ENCODE measurements at regions not wholly inside any gene's neighbourhood (a gene's known extent, or its start where the extent isn't known, plus 50 kb on each side); places are given as distances from the start of the nearest gene placed in this dataset.

GRCh38 chr11:87421422-87421821 lies 383.7 kb downstream of the TMEM135 start:
- Mint-ChIP-seq H3K9me3 (no peaks in the 10 kb centered on the region), H3K4me1 (ENCODE audit: unreplicated experiment) (no peaks in the 10 kb centered on the region), H3K27ac (no peak overlapping the region), H3K36me3 (no peaks in the 10 kb centered on the region), H3K27me3 (peaks cover 11% of the 10 kb centered on the region), H3K4me3 (no peak overlapping the region)
- no peak for DNase-seq (ENCODE audit: extremely low spot score, unreplicated experiment)
- TF ChIP-seq CTCF (conservative IDR thresholded peaks at IDR 0.05), result peak; percentile 87

- H3K4me3 Mint-ChIP-seq, result no peak overlapping the region
- no peaks in the 10 kb centered on the region for H3K36me3 Mint-ChIP-seq
- peaks cover 10% of the 10 kb centered on the region for H3K27me3 Mint-ChIP-seq
- TF ChIP-seq CTCF (conservative IDR thresholded peaks at IDR 0.05), result no peak
- no peak for DNase-seq (ENCODE audit: extremely low spot score, unreplicated experiment)
- no peaks in the 10 kb centered on the region for H3K9me3 Mint-ChIP-seq
- no peak overlapping the region for H3K27ac Mint-ChIP-seq
- no peaks in the 10 kb centered on the region for H3K4me1 Mint-ChIP-seq (ENCODE audit: unreplicated experiment)
These were observed 380.2 kb downstream of the TMEM135 start for GRCh38 chr11:87417951-87418350.

GRCh38 chr11:87405843-87406242 lies 368.1 kb downstream of the TMEM135 start:
- H3K4me3 Mint-ChIP-seq, result no peak overlapping the region
- no peaks in the 10 kb centered on the region for H3K27me3 Mint-ChIP-seq
- no peaks in the 10 kb centered on the region for H3K4me1 Mint-ChIP-seq (ENCODE audit: unreplicated experiment)
- no peak overlapping the region for H3K27ac Mint-ChIP-seq
- no peak for TF ChIP-seq CTCF (conservative IDR thresholded peaks at IDR 0.05)
- DNase-seq (ENCODE audit: extremely low spot score, unreplicated experiment), result no peak
- no peaks in the 10 kb centered on the region for H3K9me3 Mint-ChIP-seq
- H3K36me3 Mint-ChIP-seq, result no peaks in the 10 kb centered on the region

- no peak overlapping the region for H3K27ac Mint-ChIP-seq
- DNase-seq (ENCODE audit: extremely low spot score, unreplicated experiment), result no peak
- no peak for TF ChIP-seq CTCF (conservative IDR thresholded peaks at IDR 0.05)
- H3K36me3 Mint-ChIP-seq, result no peaks in the 10 kb centered on the region
- no peaks in the 10 kb centered on the region for H3K4me1 Mint-ChIP-seq (ENCODE audit: unreplicated experiment)
- H3K27me3 Mint-ChIP-seq, result no peaks in the 10 kb centered on the region
- no peak overlapping the region for H3K4me3 Mint-ChIP-seq
- H3K9me3 Mint-ChIP-seq, result no peaks in the 10 kb centered on the region
These were observed 367.6 kb downstream of the TMEM135 start for GRCh38 chr11:87405356-87405755.

GRCh38 chr11:87401653-87402052 lies 363.9 kb downstream of the TMEM135 start:
- H3K27ac Mint-ChIP-seq, result no peak overlapping the region
- H3K4me3 Mint-ChIP-seq, result no peak overlapping the region
- H3K4me1 Mint-ChIP-seq (ENCODE audit: unreplicated experiment), result no peaks in the 10 kb centered on the region
- DNase-seq (ENCODE audit: extremely low spot score, unreplicated experiment), result no peak
- H3K9me3 Mint-ChIP-seq, result no peaks in the 10 kb centered on the region
- no peak for TF ChIP-seq CTCF (conservative IDR thresholded peaks at IDR 0.05)
- H3K27me3 Mint-ChIP-seq, result no peaks in the 10 kb centered on the region
- no peaks in the 10 kb centered on the region for H3K36me3 Mint-ChIP-seq

- Mint-ChIP-seq H3K4me1 (ENCODE audit: unreplicated experiment) (no peaks in the 10 kb centered on the region), H3K27ac (no peak overlapping the region), H3K27me3 (no peaks in the 10 kb centered on the region), H3K4me3 (no peak overlapping the region), H3K36me3 (no peaks in the 10 kb centered on the region), H3K9me3 (no peaks in the 10 kb centered on the region)
- no peak for TF ChIP-seq CTCF (conservative IDR thresholded peaks at IDR 0.05)
- no peak for DNase-seq (ENCODE audit: extremely low spot score, unreplicated experiment)
These were observed 361.6 kb downstream of the TMEM135 start for GRCh38 chr11:87399341-87399740.
